Activated naive CD4-positive, alpha-beta T cell treated with anti-CD3 and anti-CD28 coated beads, Interleukin-2, amount 50 U/mL, for 16 hours (primary cell): ENCODE measurements at regions not wholly inside any gene's neighbourhood (a gene's known extent, or its start where the extent isn't known, plus 50 kb on each side); places are given as distances from the start of the nearest gene placed in this dataset.
A peak's percentile ranks its signal among the peaks of the same experiment; 100 is the strongest.

Experiments
- DNase-seq: peaks from one replicate; pipeline ENCODE4 v3.0.0-alpha.2; 2020

DNA sequence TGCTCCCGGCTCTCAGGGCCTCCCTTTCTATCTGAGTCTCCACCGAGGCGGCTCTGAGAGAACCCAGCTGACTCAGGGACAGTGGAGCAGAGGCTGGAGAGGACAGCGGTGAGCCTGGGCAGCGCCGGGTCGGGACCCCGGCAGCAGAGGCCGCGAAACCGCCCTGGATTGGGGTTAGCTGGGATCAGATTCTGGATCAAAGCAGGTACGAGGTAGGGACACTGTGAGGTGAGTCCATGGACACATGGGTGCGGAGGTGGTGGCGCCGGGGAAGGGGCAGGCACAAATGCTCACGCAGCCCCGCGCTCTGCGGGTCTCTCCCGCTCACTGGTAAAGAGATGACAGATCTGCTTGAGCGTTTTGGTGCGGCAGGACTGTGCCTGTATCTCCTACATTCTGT lies 146.4 kb upstream of the GGTLC1 start:
- DNase-seq = no peak

DNA sequence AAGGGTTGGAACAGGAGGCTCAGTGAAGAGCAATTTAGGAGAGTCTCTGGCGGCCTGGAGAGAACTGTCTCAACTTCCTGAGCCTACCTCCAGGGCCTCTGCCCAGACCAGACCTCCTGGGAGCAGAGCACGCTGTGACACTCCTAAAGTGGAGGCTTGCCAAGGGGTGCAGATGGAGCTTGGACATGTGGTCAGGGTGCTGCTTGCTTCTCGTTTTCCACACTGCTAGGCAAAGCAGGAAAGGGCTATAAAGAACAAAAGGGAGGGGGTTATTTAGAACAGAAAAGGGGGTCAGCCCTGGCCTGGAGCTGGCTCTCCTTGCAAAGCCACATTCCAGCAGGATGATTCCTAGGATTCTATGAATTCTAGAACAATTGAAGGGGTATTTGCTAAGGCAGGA lies 145.7 kb upstream of the GGTLC1 start:
- no peak for DNase-seq

GRCh38 chr20:24132246-24132645 lies 143.7 kb upstream of the GGTLC1 start:
- no peak for DNase-seq

DNA sequence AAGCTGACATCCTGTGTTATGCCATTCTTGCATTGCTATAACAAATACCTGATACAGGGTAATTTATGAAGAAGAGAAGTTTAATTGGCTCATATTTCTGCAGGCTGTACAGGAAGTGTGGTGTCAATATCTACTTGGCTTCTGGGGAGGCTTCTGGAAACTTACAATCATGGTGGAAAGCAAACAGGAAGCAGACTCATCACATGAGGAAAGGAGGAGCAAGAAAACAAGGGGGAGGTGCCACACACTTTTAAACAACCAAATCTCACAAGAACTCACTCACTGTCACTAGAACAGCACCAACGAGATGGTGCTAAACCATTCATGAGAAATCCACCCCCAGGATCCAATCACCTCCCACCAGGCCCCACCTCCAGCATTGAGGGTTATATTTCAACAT lies 143.1 kb upstream of the GGTLC1 start:
- no peak for DNase-seq

DNA sequence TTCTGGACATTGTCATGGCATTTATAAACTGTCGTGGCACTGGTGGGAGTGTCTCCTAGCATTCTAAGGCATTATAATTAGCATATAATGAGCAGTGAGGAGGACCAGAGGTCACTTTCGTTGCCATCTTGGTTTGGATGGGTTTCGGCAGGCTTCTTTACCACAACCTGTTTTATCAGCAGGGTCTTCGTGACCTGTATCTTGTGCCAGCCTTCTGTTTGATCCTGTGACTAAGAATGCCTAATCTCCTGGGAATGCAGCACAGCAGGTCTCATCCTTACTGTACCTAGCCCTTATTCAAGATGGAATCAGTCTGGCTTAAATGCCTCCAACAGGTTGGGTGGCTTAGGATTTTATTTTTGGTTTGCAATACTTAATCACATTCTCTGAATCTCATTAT lies 142.7 kb upstream of the GGTLC1 start:
- DNase-seq = no peak

DNA sequence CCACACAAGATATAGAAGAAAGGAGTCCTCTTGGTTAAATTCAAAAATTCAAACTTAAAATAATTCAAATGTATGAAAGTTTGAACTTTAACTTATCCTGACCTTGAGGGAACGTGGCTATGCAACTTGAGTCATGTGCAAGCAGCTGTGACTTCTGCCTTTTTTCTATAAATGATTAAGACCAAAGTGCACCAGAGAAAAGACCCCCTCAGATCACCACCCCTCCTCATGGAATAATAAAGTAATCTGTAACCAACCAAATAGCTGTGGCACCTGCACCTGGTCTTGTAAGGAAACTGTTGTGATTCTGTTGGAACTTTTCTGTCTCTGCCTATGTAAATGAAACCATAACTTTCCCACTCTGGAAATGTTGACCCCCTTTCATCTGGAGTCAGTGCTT lies 141.1 kb upstream of the GGTLC1 start:
- DNase-seq = no peak

DNA sequence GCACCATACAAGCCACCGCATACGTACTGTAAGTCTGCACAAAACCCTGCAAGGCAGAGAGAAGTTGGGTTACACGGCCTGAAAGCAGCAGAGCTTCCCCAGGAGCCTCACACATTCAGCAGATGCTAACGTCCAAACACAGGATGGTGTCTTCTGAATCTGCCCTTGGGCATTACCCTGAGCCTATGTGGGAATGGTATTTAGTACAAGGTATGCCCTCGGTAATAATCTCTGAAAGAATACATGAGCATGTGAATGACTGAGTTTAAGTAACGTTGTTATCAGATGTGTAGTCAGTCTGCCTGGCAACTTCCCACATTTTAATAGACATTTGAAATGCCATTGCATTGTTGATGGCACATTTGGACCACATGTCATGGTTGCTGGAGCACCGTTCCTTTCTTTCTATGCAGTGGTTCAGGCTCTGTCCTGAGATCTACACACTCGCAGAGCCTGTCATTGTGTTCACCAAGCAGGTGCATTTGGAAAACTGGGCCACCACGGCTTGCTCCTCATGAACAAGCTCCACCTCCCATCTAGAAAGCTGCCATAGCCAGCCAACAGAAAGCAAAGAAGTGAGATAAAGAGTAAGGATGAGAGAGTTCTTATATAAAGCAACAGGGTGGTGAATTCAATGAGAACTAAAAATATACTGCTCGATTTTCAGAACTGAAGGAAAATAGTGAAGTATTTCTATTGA lies 136.5 kb upstream of the GGTLC1 start:
- DNase-seq = no peak

GRCh38 chr20:24124003-24124402 lies 135.4 kb upstream of the GGTLC1 start:
- DNase-seq = no peak

DNA sequence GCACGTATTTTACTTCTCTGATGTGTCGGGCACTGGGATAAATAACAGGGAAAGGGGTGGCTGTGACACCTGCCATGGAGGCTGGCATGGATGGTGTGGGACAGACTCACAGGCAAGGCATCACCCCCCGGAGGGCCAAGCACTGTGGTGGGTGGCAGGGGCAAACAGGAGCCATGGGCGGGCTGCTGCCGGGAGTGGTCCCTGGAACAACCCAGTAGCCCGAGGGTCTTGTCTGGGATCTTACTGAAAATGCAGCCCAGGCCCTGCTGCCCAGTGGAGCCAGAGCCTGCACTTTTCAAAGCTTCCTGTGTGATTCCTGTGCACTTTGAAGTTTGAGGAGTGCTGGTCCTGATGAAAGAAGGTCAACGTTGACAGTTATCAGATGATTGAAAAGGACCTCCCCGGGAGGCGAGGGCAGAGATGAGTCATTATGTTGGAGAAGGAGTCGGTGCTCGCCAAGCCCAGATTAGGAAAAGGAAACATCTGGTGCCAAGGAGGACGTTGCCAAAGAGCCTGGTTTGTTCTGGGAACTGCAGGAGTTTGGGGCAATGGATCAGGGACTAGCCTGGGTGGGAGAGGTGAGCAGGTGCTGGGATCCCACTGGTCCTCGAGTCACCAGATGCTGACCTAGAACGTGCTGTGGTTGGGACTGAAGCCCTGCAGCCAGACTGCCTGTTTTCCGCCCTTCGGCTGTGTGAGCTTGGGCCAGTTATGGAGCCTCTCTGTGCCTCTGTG lies 130.0 kb upstream of the GGTLC1 start:
- DNase-seq = no peak

- DNase-seq = no peak
These were observed 129.5 kb upstream of the GGTLC1 start for GRCh38 chr20:24118034-24118433.

DNA sequence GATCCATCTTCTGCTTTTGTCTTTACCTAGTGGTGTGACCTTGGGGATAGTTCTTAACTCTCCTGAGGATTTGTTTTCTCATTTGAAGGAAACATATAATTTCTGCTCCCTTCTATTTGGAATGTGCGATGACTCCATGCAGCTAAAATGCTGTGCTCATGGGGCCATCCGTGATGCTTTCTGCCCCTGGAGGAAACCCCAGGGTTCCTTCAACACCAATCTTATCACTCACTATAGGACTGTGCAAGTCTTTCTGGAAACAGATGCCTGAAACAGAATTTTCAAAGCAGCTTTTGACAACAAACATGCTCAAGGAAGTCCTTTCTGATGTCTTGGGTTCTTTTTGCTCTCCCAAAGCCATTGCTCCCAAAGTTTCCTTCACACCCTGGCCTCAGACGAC lies 128.8 kb upstream of the GGTLC1 start:
- DNase-seq = no peak

GRCh38 chr20:24116611-24117010 lies 128.0 kb upstream of the GGTLC1 start:
- DNase-seq = no peak

DNA sequence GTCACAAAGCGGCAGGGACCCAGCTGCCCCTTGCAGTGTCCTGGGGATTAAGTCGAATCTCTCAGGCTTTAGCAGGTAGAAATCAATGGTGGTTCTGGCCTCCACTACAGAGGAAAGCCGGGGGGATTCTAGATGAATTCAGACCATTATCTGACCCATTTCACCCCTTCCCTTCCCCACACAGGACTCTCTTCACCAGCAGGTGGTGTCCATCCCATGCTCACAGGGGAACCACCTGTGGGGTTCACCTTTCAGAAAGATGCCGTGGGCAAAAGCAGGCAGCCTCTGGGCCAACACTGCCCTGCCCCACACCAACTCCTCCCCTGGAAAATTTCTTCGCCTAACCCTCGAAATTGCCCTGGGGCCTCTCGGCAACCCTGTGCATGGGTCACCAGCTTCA lies 123.8 kb upstream of the GGTLC1 start:
- no peak for DNase-seq

- DNase-seq = no peak
These were observed 123.3 kb upstream of the GGTLC1 start for GRCh38 chr20:24111858-24112257.

DNA sequence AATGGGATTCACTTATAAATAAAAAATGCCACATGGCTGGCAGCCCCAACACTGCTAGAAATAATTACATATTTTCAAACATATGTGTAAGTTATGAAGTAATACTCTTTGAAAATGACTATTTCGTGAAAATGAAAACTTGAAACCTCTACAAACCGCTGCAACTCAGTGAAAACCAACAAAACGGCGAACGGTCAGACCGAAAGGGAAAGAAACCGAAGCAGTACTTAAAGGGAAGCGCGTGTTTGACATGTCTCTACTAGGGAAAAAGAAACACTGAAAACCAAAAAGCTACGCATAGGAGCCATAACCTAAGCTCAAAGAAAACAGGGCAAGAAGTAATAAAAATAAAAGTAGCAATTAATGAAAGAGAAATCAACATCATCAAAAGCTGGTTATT lies 121.0 kb upstream of the GGTLC1 start:
- DNase-seq = no peak

DNA sequence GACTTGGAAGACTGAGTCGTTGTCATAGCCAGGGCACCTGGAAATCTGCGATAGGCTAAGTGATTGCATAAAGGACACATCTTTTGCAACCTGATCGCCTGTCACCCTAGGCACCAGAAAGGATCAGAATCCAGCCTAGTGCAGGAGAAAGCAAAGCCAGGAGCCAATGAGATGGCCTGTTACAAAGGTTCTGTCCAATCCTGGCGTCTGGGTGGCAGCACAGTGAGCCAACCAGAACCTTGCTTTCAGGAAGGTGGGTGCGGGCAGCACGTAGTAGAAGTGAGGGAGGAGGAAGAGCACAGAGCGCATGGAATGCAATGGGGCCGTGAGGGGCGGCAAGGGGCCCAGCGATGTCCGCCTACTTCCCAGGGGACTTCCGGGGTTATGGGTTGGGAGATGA lies 120.4 kb upstream of the GGTLC1 start:
- DNase-seq = no peak

DNA sequence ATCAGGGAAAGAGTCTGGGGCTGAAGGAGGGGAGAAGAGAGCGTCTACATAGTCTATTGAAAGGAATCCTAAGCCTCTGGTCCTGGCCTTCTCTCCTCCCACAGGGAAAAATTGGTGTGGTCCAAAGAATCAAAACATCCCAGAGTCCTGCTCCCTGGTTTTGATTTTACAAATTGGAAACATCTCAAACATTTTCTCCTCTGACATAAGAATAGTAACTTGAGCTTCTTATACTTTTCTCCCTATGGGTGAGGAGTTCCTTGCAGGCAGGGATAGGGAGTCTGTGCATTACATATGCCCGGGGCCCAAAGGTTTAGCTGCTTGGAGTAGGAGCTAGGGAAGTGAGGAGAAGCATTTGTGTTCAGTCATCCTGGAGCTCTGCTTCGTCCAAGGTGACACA lies 120.0 kb upstream of the GGTLC1 start:
- no peak for DNase-seq

DNA sequence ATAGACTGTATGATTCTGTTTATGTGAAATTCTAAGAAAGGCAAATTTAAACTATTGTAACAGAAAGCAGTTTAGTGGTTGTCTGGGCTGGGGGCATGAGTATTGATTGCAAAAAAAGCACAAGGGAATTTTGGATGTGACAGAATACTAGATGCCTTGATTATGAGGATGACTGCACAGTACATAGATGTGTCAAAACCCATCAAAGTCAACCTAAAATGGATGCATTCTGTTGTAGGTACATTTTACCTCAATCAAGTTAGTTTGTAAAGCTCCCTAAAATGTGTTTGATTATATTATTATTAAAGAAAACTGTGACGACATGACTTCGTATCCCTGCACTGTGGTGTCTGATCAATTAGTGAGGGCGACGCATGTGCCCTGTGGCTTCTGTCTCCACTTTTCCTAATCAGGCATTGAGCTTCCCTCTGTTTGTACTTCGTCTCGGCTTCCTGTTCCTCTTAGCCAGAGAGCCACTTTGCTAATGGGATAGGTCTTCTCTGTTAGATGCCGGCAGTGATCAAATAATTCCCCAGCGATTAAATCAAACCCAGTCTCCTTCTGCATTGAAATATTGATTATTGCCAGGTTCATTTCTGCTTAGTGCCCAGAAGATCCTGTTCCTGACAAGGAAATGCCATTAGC lies 118.3 kb upstream of the GGTLC1 start:
- DNase-seq = no peak

DNA sequence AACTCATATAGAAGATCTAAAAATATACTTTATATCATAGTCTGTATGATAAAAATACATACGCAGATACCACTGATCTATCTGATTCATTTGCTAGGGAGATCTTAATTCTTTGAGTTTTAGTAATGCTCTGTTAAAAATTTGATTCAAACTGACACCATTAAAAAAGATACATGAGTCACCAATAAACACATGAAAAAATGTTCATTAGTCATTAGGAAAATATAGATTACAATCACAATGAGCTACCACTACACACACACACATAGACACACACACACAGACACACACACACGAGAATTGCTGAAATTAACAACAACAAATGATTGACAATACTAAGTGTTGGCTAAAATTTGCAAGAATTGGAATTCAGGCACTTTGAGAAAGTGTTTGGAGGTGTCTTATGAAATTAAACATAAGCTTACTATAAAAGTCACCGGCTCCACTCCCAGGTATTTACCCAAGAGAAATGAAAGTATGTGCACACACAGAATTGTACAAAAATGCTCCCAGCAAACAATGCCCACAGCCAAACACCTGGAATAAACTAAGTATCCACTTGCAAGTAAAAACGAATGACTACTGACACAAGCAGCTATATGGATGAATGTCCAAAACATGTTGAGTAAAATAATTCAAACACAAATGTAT lies 117.7 kb upstream of the GGTLC1 start:
- DNase-seq = no peak

DNA sequence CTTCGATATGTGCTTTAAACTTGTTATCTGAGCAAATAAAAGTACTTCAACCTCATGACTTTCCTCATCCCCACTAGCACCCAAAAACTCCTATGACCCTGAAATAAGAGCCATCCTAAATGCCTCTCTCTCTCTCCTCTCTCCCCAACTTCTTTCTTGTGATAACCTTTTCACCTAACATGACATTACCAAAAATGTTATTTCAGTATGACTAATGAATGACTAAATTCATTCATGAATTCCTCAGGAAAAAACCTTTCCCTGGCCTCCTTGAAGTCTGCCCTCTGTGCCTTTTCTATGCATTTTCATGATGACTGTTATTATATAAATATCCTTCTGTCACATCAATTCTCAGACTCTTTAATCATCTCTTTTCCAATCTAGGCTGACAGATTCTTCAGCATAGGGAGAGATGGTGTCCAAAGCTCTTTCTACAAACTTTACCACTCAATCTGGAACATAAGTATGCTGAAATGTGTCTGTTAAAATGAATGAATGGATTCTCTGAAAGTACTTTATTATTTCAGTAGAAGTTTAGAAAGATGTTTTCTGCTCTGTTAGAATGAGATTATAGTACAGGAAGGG lies 114.3 kb upstream of the GGTLC1 start:
- DNase-seq = no peak

- no peak for DNase-seq
These were observed 113.7 kb upstream of the GGTLC1 start for GRCh38 chr20:24102290-24102689.

- peak; percentile 44 for DNase-seq
These were observed 111.9 kb upstream of the GGTLC1 start for GRCh38 chr20:24100370-24101011.

DNA sequence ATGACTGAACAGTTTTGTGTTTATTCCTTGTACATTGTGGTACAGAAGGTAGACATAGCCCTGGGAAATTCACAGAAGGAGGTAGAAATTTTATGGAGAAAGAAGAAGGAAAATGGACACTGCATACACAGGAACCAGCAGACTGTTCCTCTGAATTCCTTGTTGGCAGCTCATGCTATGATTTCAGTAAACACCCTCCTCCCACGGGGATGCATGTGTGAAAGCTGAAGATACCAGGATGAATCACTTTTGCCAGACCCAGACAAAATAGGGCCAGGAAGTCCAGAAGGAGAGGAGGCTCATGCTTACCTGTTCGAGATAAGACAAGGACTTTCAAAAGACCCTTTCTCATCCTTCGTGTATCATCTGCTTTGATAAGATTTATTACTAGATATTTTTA lies 110.3 kb upstream of the GGTLC1 start:
- DNase-seq = no peak
